ENCODE measurements at regions not wholly inside any gene's neighbourhood (a gene's known extent, or its start where the extent isn't known, plus 50 kb on each side); places are given as distances from the start of the nearest gene placed in this dataset.
"Not testable (repeated sequence)": the region's sequence is repeated elsewhere in the genome, so short reads cannot be mapped to it uniquely, and the experiment has no call there.

DNA sequence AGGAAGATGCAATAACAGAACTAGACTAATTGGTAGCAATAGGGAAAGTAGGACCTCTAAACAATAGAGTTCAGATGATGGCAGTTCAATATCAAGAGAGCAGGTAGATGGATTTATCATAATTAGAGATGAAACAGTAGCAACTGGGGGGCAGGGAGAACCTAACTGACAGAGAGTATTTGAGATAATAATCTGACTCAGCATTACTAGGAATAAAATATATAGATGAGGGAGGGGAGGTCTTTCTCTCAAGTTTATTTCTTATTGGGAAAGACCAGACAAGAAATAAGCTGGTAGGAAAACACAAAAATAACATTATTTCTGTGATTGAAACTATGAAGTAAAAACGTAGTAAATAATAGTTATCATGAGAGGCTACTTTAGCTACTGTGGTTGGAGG, 1656.7 kb upstream of the B3GALT2 start:
- no peak for TF ChIP-seq CTCF (IDR thresholded peaks at IDR 0.05; ENCODE audit: low read depth, low read length)
- no peaks in the 10 kb centered on the region for H3K9me3 ChIP-seq
- DNase-seq: no peak

DNA sequence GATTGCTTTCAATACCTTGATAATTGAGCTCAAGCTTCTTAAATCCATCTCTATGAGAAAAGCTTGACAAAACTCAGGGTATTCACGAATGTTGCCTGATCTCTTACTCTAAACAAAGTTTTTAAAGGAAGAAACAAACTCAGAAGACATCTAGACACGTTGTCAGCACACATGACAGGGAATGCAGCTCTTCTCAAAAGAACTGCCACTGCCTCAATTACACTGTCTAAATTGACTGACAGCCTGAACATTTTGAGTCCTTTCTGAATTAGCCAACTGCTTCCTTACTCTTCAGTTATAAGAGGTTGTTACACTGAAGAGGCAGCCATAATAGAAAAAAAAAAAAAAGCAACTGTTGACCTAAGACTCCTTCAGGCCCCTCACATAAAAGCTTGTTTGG, 1646.7 kb upstream of the B3GALT2 start:
- no peaks in the 10 kb centered on the region for H3K27me3 ChIP-seq
- H3K4me3 ChIP-seq (ENCODE audit: low read depth, low read length): no peak overlapping the region
- H3K9me3 ChIP-seq: no peaks in the 10 kb centered on the region
- no peaks in the 10 kb centered on the region for H3K4me1 ChIP-seq
- DNase-seq: no peak
- no peak for TF ChIP-seq CTCF (IDR thresholded peaks at IDR 0.05; ENCODE audit: low read depth, low read length)
- H3K36me3 ChIP-seq: no peaks in the 10 kb centered on the region

More for the DNA sequence above, 1656.7 kb upstream of the B3GALT2 start:
- H3K4me3 ChIP-seq (ENCODE audit: low read depth, low read length): no peak overlapping the region
- no peaks in the 10 kb centered on the region for H3K4me1 ChIP-seq
- no peaks in the 10 kb centered on the region for H3K27me3 ChIP-seq
- H3K36me3 ChIP-seq: no peaks in the 10 kb centered on the region

- not testable (repeated sequence) for H3K9me3 ChIP-seq; H3K36me3 ChIP-seq; H3K4me3 ChIP-seq (ENCODE audit: low read depth, low read length); H3K27me3 ChIP-seq; DNase-seq; H3K4me1 ChIP-seq
These were observed 1645.2 kb upstream of the B3GALT2 start for GRCh38 chr1:194831595-194831994.

- Histone ChIP-seq H3K4me1 (no peaks in the 10 kb centered on the region), H3K36me3 (no peaks in the 10 kb centered on the region), H3K9me3 (no peaks in the 10 kb centered on the region), H3K4me3 (ENCODE audit: low read depth, low read length) (no peak overlapping the region), H3K27me3 (no peaks in the 10 kb centered on the region)
- no peak for DNase-seq
- TF ChIP-seq CTCF (IDR thresholded peaks at IDR 0.05; ENCODE audit: low read depth, low read length): no peak
These were observed 1644.0 kb upstream of the B3GALT2 start for GRCh38 chr1:194830387-194830786.

- no peaks in the 10 kb centered on the region for H3K27me3 ChIP-seq
- H3K36me3 ChIP-seq: no peaks in the 10 kb centered on the region
- TF ChIP-seq CTCF (IDR thresholded peaks at IDR 0.05; ENCODE audit: low read depth, low read length): no peak
- DNase-seq: no peak
- no peaks in the 10 kb centered on the region for H3K4me1 ChIP-seq
- no peaks in the 10 kb centered on the region for H3K9me3 ChIP-seq
- H3K4me3 ChIP-seq (ENCODE audit: low read depth, low read length): no peak overlapping the region
These were observed 1643.1 kb upstream of the B3GALT2 start for GRCh38 chr1:194829492-194829891.

DNA sequence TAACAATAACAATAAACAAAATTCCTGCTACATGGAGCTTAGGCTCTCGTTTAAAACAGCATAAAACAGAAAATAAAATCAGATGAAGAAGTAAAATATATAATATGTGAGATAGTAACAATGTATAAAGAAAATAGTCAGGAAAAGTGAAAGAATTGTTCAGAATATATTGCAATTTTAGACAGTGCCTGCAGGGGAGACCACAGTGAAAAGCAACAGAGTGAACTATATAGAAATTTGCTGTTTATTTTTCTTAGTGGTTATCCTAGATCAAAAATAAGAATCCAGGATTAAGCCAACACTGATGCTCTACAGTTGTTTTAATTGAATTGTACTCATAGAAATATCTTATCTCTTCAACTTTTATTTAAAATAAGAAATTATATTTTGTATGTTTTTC, 1639.0 kb upstream of the B3GALT2 start:
- peak; percentile 29; the same call in 1 of the 2 replicates for TF ChIP-seq CTCF (IDR thresholded peaks at IDR 0.05; ENCODE audit: low read depth, low read length)

DNA sequence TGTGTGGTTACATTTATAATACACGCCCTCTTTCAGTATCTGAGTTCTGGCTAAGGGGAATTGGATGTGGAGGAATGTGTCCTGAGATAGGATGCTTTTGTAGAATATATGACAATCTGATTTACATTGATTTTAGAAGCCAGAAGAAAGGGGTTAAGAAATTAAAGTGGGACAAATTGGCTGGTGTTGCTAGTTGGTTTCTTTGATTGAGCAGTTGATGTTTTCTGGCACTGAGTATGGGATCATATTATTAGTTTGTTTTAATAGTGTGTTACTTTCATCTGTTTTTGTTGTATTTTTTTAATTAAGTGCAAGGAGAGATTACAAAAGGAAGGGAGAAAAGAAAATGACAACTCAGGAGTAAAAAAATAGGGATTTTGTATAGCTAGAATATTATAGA, 1634.7 kb upstream of the B3GALT2 start:
- no peak overlapping the region for H3K4me3 ChIP-seq (ENCODE audit: low read depth, low read length)
- no peaks in the 10 kb centered on the region for H3K9me3 ChIP-seq
- DNase-seq: no peak
- TF ChIP-seq CTCF (IDR thresholded peaks at IDR 0.05; ENCODE audit: low read depth, low read length): no peak
- H3K4me1 ChIP-seq: no peaks in the 10 kb centered on the region
- no peaks in the 10 kb centered on the region for H3K27me3 ChIP-seq
- no peaks in the 10 kb centered on the region for H3K36me3 ChIP-seq

More for the DNA sequence above, 1639.0 kb upstream of the B3GALT2 start:
- no peaks in the 10 kb centered on the region for H3K4me1 ChIP-seq
- DNase-seq: no peak
- no peaks in the 10 kb centered on the region for H3K27me3 ChIP-seq
- H3K4me3 ChIP-seq (ENCODE audit: low read depth, low read length): no peak overlapping the region
- no peaks in the 10 kb centered on the region for H3K36me3 ChIP-seq
- H3K9me3 ChIP-seq: no peaks in the 10 kb centered on the region
